Cardiac muscle cell (in vitro differentiated cells and primary cell): ENCODE measurements at regions not wholly inside any gene's neighbourhood (a gene's known extent, or its start where the extent isn't known, plus 50 kb on each side); places are given as distances from the start of the nearest gene placed in this dataset.

Experiments
- DNase-seq, 2 donors: peaks; one replicate each; pipeline versions ENCODE4 v3.0.0 to v3.0.0-alpha.2; 2010 to 2017; ENCODE audit warnings: low read depth in 1 of 2, low spot score in 1 of 2
- H3K27ac ChIP-seq: fragments of 200-600 bp; sonication (generic); 2 replicates; pipeline ENCODE4 v1.5.1; 2016
- H3K27me3 ChIP-seq: fragments of 200-600 bp; sonication (generic); 2 replicates; pipeline ENCODE4 v1.6.0; 2016; ENCODE audit warnings: control low read depth
- H3K36me3 ChIP-seq: fragments of 200-600 bp; sonication (generic); 2 replicates; pipeline ENCODE4 v1.5.1; 2016; ENCODE audit warnings: control low read depth
- H3K4me1 ChIP-seq: fragments of 200-600 bp; sonication (generic); 2 replicates; pipeline ENCODE4 v1.8.1; 2017; ENCODE audit warnings: low read depth, mild to moderate bottlenecking, mixed run types
- H3K4me3 ChIP-seq: fragments of 200-600 bp; sonication (generic); 2 replicates; pipeline ENCODE4 v1.5.1; 2016; ENCODE audit warnings: mild to moderate bottlenecking
- H3K9me3 ChIP-seq: fragments of 200-600 bp; sonication (generic); 2 replicates; pipeline ENCODE4 v1.5.1; 2017; ENCODE audit warnings: low read depth, mild to moderate bottlenecking, control low read depth
- TF ChIP-seq, protein P1 (sequence below): IDR thresholded peaks from 2 replicates; pipeline ENCODE4 v1.5.1; 2012; ENCODE audit warnings: low read depth, mild to moderate bottlenecking, low read length

DNA sequence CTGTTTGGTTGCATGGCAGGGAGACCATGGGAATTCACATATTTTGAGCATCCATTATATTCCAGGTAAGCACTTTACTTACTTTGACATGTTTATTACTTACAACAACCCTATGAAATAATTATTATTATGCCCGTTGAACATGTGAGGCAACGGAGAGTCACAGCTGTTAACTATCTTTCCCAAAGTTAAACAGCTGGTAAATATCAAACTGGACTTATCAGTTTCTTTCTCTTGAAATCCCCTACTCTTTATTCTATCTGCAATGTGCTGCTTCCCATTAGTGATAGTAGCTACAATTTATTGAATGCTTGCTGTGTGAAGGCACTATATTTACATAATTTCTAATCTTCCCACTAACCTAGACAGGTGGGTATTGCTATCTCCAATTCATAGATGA, 847.7 kb upstream of the MAP3K7 start:
- no peak overlapping the region for H3K27ac ChIP-seq
- TF ChIP-seq, protein P1, sequence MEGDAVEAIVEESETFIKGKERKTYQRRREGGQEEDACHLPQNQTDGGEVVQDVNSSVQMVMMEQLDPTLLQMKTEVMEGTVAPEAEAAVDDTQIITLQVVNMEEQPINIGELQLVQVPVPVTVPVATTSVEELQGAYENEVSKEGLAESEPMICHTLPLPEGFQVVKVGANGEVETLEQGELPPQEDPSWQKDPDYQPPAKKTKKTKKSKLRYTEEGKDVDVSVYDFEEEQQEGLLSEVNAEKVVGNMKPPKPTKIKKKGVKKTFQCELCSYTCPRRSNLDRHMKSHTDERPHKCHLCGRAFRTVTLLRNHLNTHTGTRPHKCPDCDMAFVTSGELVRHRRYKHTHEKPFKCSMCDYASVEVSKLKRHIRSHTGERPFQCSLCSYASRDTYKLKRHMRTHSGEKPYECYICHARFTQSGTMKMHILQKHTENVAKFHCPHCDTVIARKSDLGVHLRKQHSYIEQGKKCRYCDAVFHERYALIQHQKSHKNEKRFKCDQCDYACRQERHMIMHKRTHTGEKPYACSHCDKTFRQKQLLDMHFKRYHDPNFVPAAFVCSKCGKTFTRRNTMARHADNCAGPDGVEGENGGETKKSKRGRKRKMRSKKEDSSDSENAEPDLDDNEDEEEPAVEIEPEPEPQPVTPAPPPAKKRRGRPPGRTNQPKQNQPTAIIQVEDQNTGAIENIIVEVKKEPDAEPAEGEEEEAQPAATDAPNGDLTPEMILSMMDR = no peak
- no peak for DNase-seq
- H3K4me3 ChIP-seq = no peak overlapping the region
- H3K36me3 ChIP-seq = no peaks in the 10 kb centered on the region
- no peaks in the 10 kb centered on the region for H3K9me3 ChIP-seq
- H3K27me3 ChIP-seq = no peaks in the 10 kb centered on the region
- H3K4me1 ChIP-seq = peaks cover 6% of the 10 kb centered on the region

DNA sequence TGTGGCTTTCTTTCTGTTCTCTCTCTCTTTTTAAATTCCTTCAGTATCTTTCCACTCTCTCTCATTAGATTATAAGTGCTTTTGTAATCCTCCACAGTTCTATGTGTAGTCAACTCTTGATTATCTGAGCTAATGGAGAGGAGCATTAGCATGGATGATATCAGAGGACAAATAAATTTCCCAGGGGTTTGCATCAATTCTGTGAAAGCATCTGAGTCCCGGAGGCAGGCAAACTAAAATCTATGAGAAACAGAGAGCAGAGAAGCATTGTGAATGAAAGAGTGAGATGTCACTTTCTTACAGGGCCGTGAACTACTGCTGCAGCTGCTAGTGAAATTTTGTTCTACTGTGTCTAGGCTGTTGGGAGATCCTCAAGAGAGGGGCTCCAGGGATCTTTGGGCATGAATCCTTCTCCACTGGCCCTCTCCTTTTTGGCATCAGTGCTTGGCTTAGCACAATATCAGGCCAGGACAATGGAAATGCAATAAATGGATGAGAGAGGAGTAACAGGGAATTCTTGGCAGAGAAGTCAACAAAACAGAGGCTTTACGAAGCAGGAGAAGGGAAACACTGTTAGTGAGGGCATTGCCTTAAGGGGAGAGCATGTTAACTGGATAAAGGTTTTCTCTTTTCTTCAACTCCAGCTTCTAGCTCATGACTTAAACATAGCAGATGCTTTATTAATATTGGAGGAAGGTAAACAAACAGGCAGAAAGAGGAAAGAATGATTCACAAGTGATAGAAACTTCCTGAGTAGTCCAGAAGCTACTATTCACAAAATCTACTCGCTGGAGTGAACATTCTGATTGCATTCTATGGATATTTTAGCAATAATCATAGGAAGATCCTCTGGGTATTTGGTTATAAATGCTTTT, 847.0 kb upstream of the MAP3K7 start:
- Histone ChIP-seq H3K9me3 (no peaks in the 10 kb centered on the region), H3K27me3 (no peaks in the 10 kb centered on the region), H3K4me3 (no peak overlapping the region), H3K36me3 (no peaks in the 10 kb centered on the region), H3K4me1 (peaks cover 6% of the 10 kb centered on the region), H3K27ac (no peak overlapping the region)
- no peak for DNase-seq
- TF ChIP-seq, protein P1 = no peak

DNA sequence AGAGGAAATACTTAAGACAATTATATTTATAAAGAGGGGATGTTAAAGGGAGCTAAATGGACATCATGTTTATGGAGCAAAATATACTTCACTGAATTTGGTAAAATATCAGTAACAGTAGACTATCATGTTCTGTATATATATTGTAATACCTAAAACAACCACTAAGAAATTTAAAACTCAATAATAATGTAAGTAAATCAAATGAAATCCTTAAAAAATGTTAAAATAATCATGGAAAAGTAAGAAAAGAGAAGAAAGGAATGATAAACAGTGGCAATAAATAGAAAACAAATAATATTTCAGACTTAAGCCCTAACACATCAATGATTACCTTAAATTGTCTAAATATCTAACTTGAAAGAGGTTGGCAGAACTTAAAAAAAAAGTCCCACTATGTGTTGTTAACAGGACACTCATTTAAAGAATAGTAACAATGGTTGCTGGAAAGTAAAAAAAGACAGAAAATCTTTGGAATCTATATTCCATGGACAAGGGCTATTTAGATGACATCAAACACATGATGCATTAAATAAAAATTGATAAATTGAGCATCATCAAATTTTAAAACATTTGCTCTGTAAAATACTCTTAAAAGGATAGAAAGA, 842.2 kb upstream of the MAP3K7 start:
- no peaks in the 10 kb centered on the region for H3K9me3 ChIP-seq
- DNase-seq = no peak
- no peaks in the 10 kb centered on the region for H3K36me3 ChIP-seq
- H3K27me3 ChIP-seq = no peaks in the 10 kb centered on the region
- TF ChIP-seq, protein P1 = no peak
- no peak overlapping the region for H3K4me3 ChIP-seq
- no peak overlapping the region for H3K27ac ChIP-seq
- H3K4me1 ChIP-seq = no peaks in the 10 kb centered on the region

DNA sequence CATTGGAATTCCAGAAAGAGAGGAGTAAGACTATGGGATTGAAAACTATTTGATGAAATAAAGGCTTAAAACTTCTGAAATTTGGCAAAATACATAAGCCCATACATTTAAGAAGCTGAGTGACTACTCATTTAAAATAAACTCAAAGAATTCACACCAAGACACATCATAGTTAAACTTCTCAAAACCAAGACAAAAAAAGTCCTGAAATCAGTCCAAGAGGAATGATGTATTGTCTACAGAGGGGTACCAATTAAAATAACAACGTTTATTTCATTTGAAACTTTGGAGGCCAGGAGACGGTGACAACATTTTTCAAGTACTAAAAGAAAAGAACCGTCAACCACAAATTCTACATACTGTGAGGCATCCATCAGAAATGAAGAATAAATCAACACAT, 841.4 kb upstream of the MAP3K7 start:
- Histone ChIP-seq H3K4me3 (no peak overlapping the region), H3K4me1 (no peaks in the 10 kb centered on the region), H3K27me3 (no peaks in the 10 kb centered on the region), H3K36me3 (no peaks in the 10 kb centered on the region), H3K9me3 (no peaks in the 10 kb centered on the region), H3K27ac (no peak overlapping the region)
- TF ChIP-seq, protein P1 = no peak
- DNase-seq = no peak

DNA sequence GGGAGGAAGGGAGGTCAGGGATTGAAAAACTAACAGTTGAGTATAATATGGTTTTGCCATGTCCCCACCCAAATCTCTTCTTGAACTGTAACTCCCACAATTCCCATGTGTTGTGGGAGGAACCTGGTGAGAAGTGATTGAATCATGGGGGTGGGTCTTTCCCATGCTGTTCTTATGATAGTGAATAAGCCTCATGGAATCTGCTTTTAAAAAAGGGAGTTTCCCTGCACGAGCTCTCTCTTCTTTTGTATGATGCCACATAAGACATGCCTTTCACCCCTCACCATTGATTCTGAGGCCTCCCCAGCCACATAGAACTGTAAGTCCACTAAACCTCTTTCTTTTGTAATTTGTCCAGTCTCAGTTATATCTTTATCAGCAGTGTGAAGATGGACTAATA, 833.4 kb upstream of the MAP3K7 start:
- no peak overlapping the region for H3K4me3 ChIP-seq
- H3K27me3 ChIP-seq = no peaks in the 10 kb centered on the region
- H3K27ac ChIP-seq = no peak overlapping the region
- no peaks in the 10 kb centered on the region for H3K36me3 ChIP-seq
- no peaks in the 10 kb centered on the region for H3K4me1 ChIP-seq
- H3K9me3 ChIP-seq = no peaks in the 10 kb centered on the region
- TF ChIP-seq, protein P1 = no peak
- no peak for DNase-seq
